HEK293T (cell line): ENCODE measurements at regions not wholly inside any gene's neighbourhood (a gene's known extent, or its start where the extent isn't known, plus 50 kb on each side); places are given as distances from the start of the nearest gene placed in this dataset.

ENCODE experiments used
- CTCF ChIA-PET: fragments of 350-600 bp; formaldehyde crosslinking; extraction: SDS; loops from one replicate; lab custom pipeline; 2021; ENCODE audit warnings: antibody characterized with exemption, inconsistent platforms; lab: Yijun Ruan, JAX
- POLR2A ChIA-PET: fragments of 350-600 bp; formaldehyde crosslinking; extraction: SDS; loops from one replicate; lab custom pipeline; 2020; ENCODE audit warnings: antibody characterized with exemption, inconsistent platforms; lab: Yijun Ruan, JAX
- DNase-seq: peaks from one replicate; pipeline ENCODE4 v3.0.0; 2012; ENCODE audit warnings: mixed read lengths; ENCODE audit errors: extremely low spot score
- ARNT ChIP-seq: fragments of 450-650 bp; IDR thresholded peaks from 2 replicates; pipeline ENCODE4 v1.6.1; 2017; ENCODE audit warnings: mild to moderate bottlenecking
- BHLHE40 ChIP-seq: fragments of 450-650 bp; IDR thresholded peaks from 2 replicates; pipeline ENCODE4 v1.6.1; 2016; ENCODE audit warnings: mild to moderate bottlenecking, moderate library complexity, borderline replicate concordance
- CTBP1 ChIP-seq: fragments of 450-650 bp; IDR thresholded peaks from 2 replicates; pipeline ENCODE4 v1.6.1; 2016; ENCODE audit warnings: borderline replicate concordance
- ELF4 ChIP-seq: fragments of 450-650 bp; IDR thresholded peaks from 2 replicates; pipeline ENCODE4 v1.6.1; 2017; ENCODE audit warnings: antibody characterized with exemption
- FOXA1 ChIP-seq: fragments of 450-650 bp; IDR thresholded peaks from 2 replicates; pipeline ENCODE4 v1.6.1; 2016; ENCODE audit warnings: mild to moderate bottlenecking
- FOXK2 ChIP-seq: fragments of 450-650 bp; IDR thresholded peaks from 2 replicates; pipeline ENCODE4 v1.6.1; 2016; ENCODE audit warnings: mild to moderate bottlenecking
- FOXM1 ChIP-seq: fragments of 450-650 bp; IDR thresholded peaks from 2 replicates; pipeline ENCODE4 v1.6.1; 2017; ENCODE audit warnings: mild to moderate bottlenecking, borderline replicate concordance
- HDGF ChIP-seq: fragments of 450-650 bp; IDR thresholded peaks from 2 replicates; pipeline ENCODE4 v1.6.1; 2017; ENCODE audit warnings: antibody characterized with exemption, borderline replicate concordance
- L3MBTL2 ChIP-seq: fragments of 450-650 bp; conservative IDR thresholded peaks from 2 replicates; pipeline ENCODE4 v1.6.1; 2016; ENCODE audit warnings: mild to moderate bottlenecking
- LEF1 ChIP-seq: fragments of 450-650 bp; IDR thresholded peaks from 2 replicates; pipeline ENCODE4 v1.6.1; 2017; ENCODE audit warnings: mild to moderate bottlenecking, borderline replicate concordance
- NFRKB ChIP-seq: fragments of 450-650 bp; IDR thresholded peaks from 2 replicates; pipeline ENCODE4 v1.6.1; 2016; ENCODE audit warnings: mild to moderate bottlenecking, moderate library complexity
- PKNOX1 ChIP-seq: fragments of 450-650 bp; IDR thresholded peaks from 2 replicates; pipeline ENCODE4 v1.6.1; 2016
- SP1 ChIP-seq: fragments of 450-650 bp; IDR thresholded peaks from 2 replicates; pipeline ENCODE4 v1.6.1; 2017
- SUZ12 ChIP-seq: fragments of 450-650 bp; IDR thresholded peaks from 2 replicates; pipeline ENCODE4 v1.6.1; 2016; ENCODE audit warnings: mild to moderate bottlenecking
- TARDBP ChIP-seq: fragments of 450-650 bp; IDR thresholded peaks from 2 replicates; pipeline ENCODE4 v1.6.1; 2016
- ZNF384 ChIP-seq: fragments of 450-650 bp; IDR thresholded peaks from 2 replicates; pipeline ENCODE4 v1.6.1; 2016

GRCh38 chr7:39880556-39880955 lies 69.5 kb upstream of the CDK13 start:
- CTCF ChIA-PET, result interaction anchor here (0.7 kb wide), 1 partner anchor 426 kb away, joined by 4 read pairs; no protein-coding TSS in a partner anchor
- DNase-seq, result no peak
- TF ChIP-seq CTBP1 (no peak), SP1 (no peak), TARDBP (no peak), NFRKB (no peak), LEF1 (no peak), HDGF (no peak), ZNF384 (no peak), PKNOX1 (no peak)
- POLR2A ChIA-PET, result no interaction called here

- CTCF ChIA-PET, result interaction anchor here (0.6 to 1.4 kb wide), 3 partner anchors 14 to 25 kb away, joined by 3 to 4 read pairs (median 3); no protein-coding TSS in a partner anchor
- TF ChIP-seq FOXK2, result no peak
- no peak for TF ChIP-seq NFRKB
- no peak for TF ChIP-seq CTBP1
- TF ChIP-seq BHLHE40, result no peak
- no peak for TF ChIP-seq ARNT
- TF ChIP-seq ELF4, result no peak
- no peak for TF ChIP-seq FOXM1
- TF ChIP-seq LEF1, result no peak
- no peak for TF ChIP-seq ZNF384
- no peak for TF ChIP-seq SP1
- TF ChIP-seq HDGF, result no peak
- no peak for TF ChIP-seq L3MBTL2
- no peak for TF ChIP-seq FOXA1
- TF ChIP-seq SUZ12, result no peak
- no peak for TF ChIP-seq PKNOX1
- no peak for TF ChIP-seq TARDBP
- POLR2A ChIA-PET, result no interaction called here
- DNase-seq, result no peak
Observed at GRCh38 chr7:39882148-39882784, 67.8 kb upstream of the CDK13 start.

- POLR2A ChIA-PET, result no interaction called here
- CTCF ChIA-PET, result interaction anchor here (1.0 kb wide), 1 partner anchor 169 kb away, joined by 4 read pairs; no protein-coding TSS in a partner anchor
- DNase-seq, result no peak
- TF ChIP-seq FOXM1 (no peak), PKNOX1 (no peak), ZNF384 (no peak)
Observed at GRCh38 chr7:39883812-39884390, 66.2 kb upstream of the CDK13 start.

- no peak for DNase-seq
- POLR2A ChIA-PET, result no interaction called here
- TF ChIP-seq SUZ12 (no peak), FOXA1 (no peak), ARNT (no peak), PKNOX1 (no peak), LEF1 (no peak), NFRKB (no peak), BHLHE40 (no peak)
- CTCF ChIA-PET, result interaction anchor here (1.6 kb wide), 1 partner anchor 164 kb away, joined by 10 read pairs; no protein-coding TSS in a partner anchor
Observed at GRCh38 chr7:39888171-39888853, 61.7 kb upstream of the CDK13 start.

GRCh38 chr7:39890411-39890810 lies 59.6 kb upstream of the CDK13 start:
- CTCF ChIA-PET, result no interaction called here
- TF ChIP-seq ZNF384, result no peak
- no peak for TF ChIP-seq HDGF
- no peak for TF ChIP-seq FOXK2
- TF ChIP-seq L3MBTL2, result no peak
- TF ChIP-seq LEF1, result no peak
- no peak for TF ChIP-seq TARDBP
- TF ChIP-seq SUZ12, result no peak
- no peak for TF ChIP-seq FOXM1
- no peak for TF ChIP-seq BHLHE40
- no peak for TF ChIP-seq ELF4
- no peak for TF ChIP-seq ARNT
- TF ChIP-seq CTBP1, result no peak
- no peak for DNase-seq
- POLR2A ChIA-PET, result no interaction called here
